Colonic mucosa (tissue), 4 donors: ENCODE measurements at regions not wholly inside any gene's neighbourhood (a gene's known extent, or its start where the extent isn't known, plus 50 kb on each side); places are given as distances from the start of the nearest gene placed in this dataset.

Source experiments
- DNase-seq: peaks from one replicate; pipeline ENCODE4 v3.0.0-alpha.2; 2020
- H3K27ac ChIP-seq: fragments of 200-600 bp; one replicate; pipeline ENCODE4 v1.8.0; 2021
- H3K27me3 ChIP-seq: fragments of 200-600 bp; one replicate; pipeline ENCODE4 v1.8.0; 2021
- H3K36me3 ChIP-seq: fragments of 200-600 bp; one replicate; pipeline ENCODE4 v1.8.0; 2021
- H3K4me1 ChIP-seq: fragments of 200-600 bp; one replicate; pipeline ENCODE4 v1.8.0; 2021; ENCODE audit warnings: mild to moderate bottlenecking
- H3K4me3 ChIP-seq: fragments of 200-600 bp; one replicate; pipeline ENCODE4 v1.8.0; 2021
- H3K9ac ChIP-seq, 2 donors: one replicate each; pipeline ENCODE4 v1.7.0; 2013; ENCODE audit warnings: control low read depth in 2 of 2, low read depth in 2 of 2, low read length in 2 of 2
- H3K9me3 ChIP-seq: fragments of 200-600 bp; one replicate; pipeline ENCODE4 v1.8.0; 2021
- intact Hi-C: fragments of 100-400 bp; cut with DNase I; formaldehyde crosslinking; loops from one replicate; pipeline ENCODE4 v1.14.1; 2022
- TF ChIP-seq, protein P1 (sequence below): fragments of 200-600 bp; IDR thresholded peaks from one replicate; pipeline ENCODE4 v1.8.0; 2022; ENCODE audit warnings: antibody characterized with exemption, mild to moderate bottlenecking
- donor health status: healthy.
- donor health status: DM: no; HTN: no; CAD: no.
- donor health status: DM: no; HTN: no; CAD: no.

DNA sequence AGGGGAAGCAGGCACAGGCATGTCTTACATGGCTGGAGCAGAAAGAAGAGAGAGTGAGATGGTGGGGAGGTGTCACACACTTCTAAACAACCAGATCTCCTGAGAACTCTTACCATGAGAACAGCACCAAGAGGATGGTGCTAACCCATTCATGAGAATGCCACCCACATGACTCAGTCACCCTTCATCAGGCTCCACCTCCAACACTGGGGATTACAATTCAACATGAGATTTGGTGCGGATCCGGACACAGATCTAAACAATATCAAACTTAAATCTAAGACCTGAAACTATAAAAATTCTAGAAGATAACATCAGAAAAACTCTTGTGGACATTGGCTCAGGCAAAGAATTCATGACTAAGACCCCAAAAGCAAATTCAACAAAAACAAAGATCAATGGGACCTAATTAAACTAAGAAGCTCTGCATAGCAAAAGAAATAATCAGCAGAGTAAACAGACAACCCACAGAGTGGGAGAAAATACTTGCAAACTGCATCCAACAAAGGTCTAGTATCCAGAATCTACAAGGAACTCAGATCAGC, 65.4 kb downstream of the SPATA31C2 start:
- TF ChIP-seq, protein P1, sequence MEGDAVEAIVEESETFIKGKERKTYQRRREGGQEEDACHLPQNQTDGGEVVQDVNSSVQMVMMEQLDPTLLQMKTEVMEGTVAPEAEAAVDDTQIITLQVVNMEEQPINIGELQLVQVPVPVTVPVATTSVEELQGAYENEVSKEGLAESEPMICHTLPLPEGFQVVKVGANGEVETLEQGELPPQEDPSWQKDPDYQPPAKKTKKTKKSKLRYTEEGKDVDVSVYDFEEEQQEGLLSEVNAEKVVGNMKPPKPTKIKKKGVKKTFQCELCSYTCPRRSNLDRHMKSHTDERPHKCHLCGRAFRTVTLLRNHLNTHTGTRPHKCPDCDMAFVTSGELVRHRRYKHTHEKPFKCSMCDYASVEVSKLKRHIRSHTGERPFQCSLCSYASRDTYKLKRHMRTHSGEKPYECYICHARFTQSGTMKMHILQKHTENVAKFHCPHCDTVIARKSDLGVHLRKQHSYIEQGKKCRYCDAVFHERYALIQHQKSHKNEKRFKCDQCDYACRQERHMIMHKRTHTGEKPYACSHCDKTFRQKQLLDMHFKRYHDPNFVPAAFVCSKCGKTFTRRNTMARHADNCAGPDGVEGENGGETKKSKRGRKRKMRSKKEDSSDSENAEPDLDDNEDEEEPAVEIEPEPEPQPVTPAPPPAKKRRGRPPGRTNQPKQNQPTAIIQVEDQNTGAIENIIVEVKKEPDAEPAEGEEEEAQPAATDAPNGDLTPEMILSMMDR: no peak
- Histone ChIP-seq H3K27me3 (no peaks in the 10 kb centered on the region), H3K4me1 (no peaks in the 10 kb centered on the region), H3K9me3 (no peaks in the 10 kb centered on the region), H3K9ac (no peak overlapping the region), H3K4me3 (no peak overlapping the region), H3K27ac (no peak overlapping the region), H3K36me3 (no peaks in the 10 kb centered on the region)
- no peak for DNase-seq
- intact Hi-C loops: no loop called here

DNA sequence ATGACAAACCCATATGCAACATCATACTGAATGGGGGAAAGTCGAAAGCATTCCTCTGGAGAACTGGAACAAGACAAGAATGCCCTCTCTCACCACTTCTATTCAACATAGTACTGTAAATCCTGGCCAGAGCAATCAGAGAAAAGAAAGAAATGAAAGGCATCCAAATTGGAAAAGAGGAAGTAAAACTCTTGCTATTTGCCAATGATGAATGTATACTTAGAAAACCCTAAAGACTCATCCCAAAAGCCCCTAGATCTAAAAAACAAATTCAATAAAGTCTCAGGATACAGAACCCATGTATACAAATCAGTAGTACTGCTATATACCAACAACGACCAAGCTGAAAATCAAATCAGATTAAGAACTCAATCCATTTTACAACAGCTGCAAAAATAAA, 66.9 kb downstream of the SPATA31C2 start:
- no peaks in the 10 kb centered on the region for H3K36me3 ChIP-seq
- no peak overlapping the region for H3K9ac ChIP-seq
- TF ChIP-seq, protein P1: no peak
- intact Hi-C loops: no loop called here
- no peak overlapping the region for H3K4me3 ChIP-seq
- no peaks in the 10 kb centered on the region for H3K9me3 ChIP-seq
- H3K4me1 ChIP-seq: no peaks in the 10 kb centered on the region
- H3K27ac ChIP-seq: no peak overlapping the region
- no peak for DNase-seq
- H3K27me3 ChIP-seq: no peaks in the 10 kb centered on the region

DNA sequence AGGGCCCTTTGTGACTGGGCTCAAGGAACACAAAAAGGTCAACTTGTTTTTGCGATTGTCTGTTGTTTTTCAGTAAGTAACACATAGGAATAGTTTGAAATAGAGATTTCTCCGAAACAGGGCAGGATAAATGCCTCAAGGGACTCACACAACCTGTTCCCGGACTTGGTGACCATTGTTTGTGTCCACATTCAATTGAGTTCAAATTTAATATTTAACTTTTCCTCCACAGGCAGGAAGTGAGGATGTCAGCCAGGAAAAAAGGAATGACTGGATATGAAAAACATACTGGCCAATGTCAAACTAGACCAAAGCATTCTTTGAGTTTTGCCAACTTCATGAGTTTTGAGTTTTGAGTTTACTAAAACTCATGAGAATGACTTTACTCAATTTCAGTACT, 72.7 kb downstream of the SPATA31C2 start:
- H3K9me3 ChIP-seq: no peaks in the 10 kb centered on the region
- intact Hi-C loops: no loop called here
- no peak overlapping the region for H3K9ac ChIP-seq
- no peak overlapping the region for H3K4me3 ChIP-seq
- H3K36me3 ChIP-seq: no peaks in the 10 kb centered on the region
- no peak overlapping the region for H3K27ac ChIP-seq
- H3K4me1 ChIP-seq: no peaks in the 10 kb centered on the region
- no peak for DNase-seq
- TF ChIP-seq, protein P1: no peak
- H3K27me3 ChIP-seq: no peaks in the 10 kb centered on the region

DNA sequence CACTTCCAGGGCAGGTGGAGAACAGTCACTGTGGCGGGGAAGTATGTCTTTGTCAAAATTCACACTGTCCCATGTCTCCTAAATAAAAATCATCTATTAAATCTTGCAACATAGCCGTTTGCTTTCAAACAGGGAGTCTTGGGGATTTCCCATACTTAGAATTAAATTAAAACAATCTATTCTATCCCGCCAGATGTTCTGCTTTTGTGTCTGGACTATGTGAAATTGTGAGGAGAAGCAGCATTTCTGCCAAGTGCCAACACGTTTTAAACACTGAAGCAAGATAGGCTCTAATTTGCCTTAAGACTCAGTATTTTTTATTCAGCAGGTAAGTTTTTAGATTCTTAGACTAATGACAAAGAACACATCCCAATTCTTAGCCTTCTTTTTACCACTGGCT, 73.7 kb downstream of the SPATA31C2 start:
- DNase-seq: no peak
- no peak overlapping the region for H3K27ac ChIP-seq

DNA sequence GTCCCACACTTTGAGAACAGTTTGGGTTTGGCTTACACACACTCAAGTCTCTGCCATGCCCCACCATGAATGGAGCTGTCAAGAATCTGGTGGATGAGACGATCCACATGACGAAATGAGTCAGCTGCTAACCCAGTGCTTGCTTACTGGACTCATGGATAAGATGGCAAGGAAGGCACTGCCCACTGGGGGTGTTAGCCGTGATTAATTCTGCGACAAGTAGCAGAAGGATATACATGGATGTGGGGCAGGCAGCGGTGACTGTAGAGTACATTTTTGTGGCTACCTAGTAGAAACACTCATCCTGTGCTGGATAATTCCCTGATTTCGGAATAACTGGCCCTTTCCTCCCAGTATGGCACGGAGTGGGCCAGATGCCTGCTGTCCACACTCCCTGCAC, 77.5 kb downstream of the SPATA31C2 start:
- no peak overlapping the region for H3K27ac ChIP-seq
- intact Hi-C loops: no loop called here
- no peaks in the 10 kb centered on the region for H3K27me3 ChIP-seq
- no peak overlapping the region for H3K9ac ChIP-seq
- H3K9me3 ChIP-seq: no peaks in the 10 kb centered on the region
- no peak for DNase-seq
- H3K4me3 ChIP-seq: no peak overlapping the region
- TF ChIP-seq, protein P1: no peak
- H3K4me1 ChIP-seq: no peaks in the 10 kb centered on the region
- H3K36me3 ChIP-seq: no peaks in the 10 kb centered on the region

More for the DNA sequence above, 73.7 kb downstream of the SPATA31C2 start:
- H3K27me3 ChIP-seq: no peaks in the 10 kb centered on the region
- TF ChIP-seq, protein P1: no peak
- no peaks in the 10 kb centered on the region for H3K9me3 ChIP-seq
- no peaks in the 10 kb centered on the region for H3K36me3 ChIP-seq
- intact Hi-C loops: no loop called here
- H3K4me1 ChIP-seq: no peaks in the 10 kb centered on the region
- no peak overlapping the region for H3K4me3 ChIP-seq
- H3K9ac ChIP-seq: no peak overlapping the region
